ENCODE measurements at regions not wholly inside any gene's neighbourhood (a gene's known extent, or its start where the extent isn't known, plus 50 kb on each side); places are given as distances from the start of the nearest gene placed in this dataset.

DNA sequence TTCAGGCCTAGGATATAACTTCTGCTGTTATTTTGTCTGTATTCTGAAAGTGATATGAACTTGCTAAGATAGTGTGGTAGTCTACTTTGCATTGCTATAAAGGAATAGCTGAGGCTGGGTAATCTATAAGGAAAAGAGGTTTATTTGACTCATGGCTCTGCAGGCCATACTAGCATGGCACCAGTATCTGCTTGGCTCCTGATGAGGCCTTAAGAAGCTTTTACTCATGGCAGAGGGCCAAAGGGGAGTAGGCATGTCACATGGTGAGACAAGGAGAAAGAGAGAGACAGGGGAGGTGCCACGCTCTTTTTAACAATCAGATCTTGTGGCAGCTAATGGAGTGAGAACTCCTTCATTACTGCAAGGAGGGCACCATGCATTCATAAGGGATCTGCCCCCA lies 247.3 kb downstream of the GPAT3 start:
- TF ChIP-seq EZH2phosphoT487 (conservative IDR thresholded peaks at IDR 0.05; ENCODE audit: low read length), result no peak
- TF ChIP-seq, protein P1, sequence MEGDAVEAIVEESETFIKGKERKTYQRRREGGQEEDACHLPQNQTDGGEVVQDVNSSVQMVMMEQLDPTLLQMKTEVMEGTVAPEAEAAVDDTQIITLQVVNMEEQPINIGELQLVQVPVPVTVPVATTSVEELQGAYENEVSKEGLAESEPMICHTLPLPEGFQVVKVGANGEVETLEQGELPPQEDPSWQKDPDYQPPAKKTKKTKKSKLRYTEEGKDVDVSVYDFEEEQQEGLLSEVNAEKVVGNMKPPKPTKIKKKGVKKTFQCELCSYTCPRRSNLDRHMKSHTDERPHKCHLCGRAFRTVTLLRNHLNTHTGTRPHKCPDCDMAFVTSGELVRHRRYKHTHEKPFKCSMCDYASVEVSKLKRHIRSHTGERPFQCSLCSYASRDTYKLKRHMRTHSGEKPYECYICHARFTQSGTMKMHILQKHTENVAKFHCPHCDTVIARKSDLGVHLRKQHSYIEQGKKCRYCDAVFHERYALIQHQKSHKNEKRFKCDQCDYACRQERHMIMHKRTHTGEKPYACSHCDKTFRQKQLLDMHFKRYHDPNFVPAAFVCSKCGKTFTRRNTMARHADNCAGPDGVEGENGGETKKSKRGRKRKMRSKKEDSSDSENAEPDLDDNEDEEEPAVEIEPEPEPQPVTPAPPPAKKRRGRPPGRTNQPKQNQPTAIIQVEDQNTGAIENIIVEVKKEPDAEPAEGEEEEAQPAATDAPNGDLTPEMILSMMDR (IDR thresholded peaks at IDR 0.05; ENCODE audit: insufficient read depth, low read length, poor library complexity, severe bottlenecking), result no peak

All from SU-DHL-6 (cell line).